ENCODE measurements at regions not wholly inside any gene's neighbourhood (a gene's known extent, or its start where the extent isn't known, plus 50 kb on each side); places are given as distances from the start of the nearest gene placed in this dataset.

GRCh38 chr18:56221195-56222065 lies 417.0 kb downstream of the TXNL1 start:
- no peaks in the 10 kb centered on the region for H3K36me3 ChIP-seq (ENCODE audit: insufficient read depth in 1 of 2, low read depth in 1 of 2)
- H3K4me3 ChIP-seq = no peak overlapping the region
- no peaks in the 10 kb centered on the region for H3K27me3 ChIP-seq (ENCODE audit: insufficient read depth in 3 of 3, low read length in 2 of 3)
- intact Hi-C loops (cut with DNase I) = no loop called here
- DNase-seq = no peak
- H3K9me3 ChIP-seq = no peaks in the 10 kb centered on the region
- WGBS, 3 donors = 39 to 64% (median 45%) methylated on average over 5 of the region's 5 CpGs
- TF ChIP-seq, protein P1, sequence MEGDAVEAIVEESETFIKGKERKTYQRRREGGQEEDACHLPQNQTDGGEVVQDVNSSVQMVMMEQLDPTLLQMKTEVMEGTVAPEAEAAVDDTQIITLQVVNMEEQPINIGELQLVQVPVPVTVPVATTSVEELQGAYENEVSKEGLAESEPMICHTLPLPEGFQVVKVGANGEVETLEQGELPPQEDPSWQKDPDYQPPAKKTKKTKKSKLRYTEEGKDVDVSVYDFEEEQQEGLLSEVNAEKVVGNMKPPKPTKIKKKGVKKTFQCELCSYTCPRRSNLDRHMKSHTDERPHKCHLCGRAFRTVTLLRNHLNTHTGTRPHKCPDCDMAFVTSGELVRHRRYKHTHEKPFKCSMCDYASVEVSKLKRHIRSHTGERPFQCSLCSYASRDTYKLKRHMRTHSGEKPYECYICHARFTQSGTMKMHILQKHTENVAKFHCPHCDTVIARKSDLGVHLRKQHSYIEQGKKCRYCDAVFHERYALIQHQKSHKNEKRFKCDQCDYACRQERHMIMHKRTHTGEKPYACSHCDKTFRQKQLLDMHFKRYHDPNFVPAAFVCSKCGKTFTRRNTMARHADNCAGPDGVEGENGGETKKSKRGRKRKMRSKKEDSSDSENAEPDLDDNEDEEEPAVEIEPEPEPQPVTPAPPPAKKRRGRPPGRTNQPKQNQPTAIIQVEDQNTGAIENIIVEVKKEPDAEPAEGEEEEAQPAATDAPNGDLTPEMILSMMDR (IDR thresholded peaks at IDR 0.05) = no peak
- no peak for ATAC-seq
- H3K27ac ChIP-seq = no peak overlapping the region
- no peaks in the 10 kb centered on the region for H3K4me1 ChIP-seq

DNA sequence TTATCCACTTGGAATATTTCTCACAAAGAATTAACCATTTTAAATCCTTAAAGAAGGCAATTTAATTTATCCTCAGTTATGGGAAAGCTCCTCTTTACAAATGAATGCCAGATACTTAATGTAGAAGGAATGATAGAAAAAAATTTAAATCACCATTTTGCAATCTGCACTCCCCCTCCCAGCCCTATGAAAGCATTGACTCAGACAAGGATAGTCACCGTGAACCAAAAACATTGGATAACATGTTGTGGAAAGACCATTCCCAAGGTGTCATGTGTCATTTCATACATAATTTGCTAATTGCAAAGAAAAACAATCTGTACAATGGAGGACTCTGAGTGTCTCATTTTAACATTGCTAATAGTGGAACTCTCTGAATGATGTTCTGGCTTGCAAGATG lies 421.0 kb downstream of the TXNL1 start:
- TF ChIP-seq, protein P1 (IDR thresholded peaks at IDR 0.05) = no peak
- no peak overlapping the region for H3K27ac ChIP-seq
- H3K27me3 ChIP-seq (ENCODE audit: insufficient read depth in 3 of 3, low read length in 2 of 3) = no peaks in the 10 kb centered on the region
- H3K9me3 ChIP-seq = no peaks in the 10 kb centered on the region
- intact Hi-C loops (cut with DNase I) = no loop called here
- ATAC-seq (no peak), DNase-seq (no peak)
- no peaks in the 10 kb centered on the region for H3K36me3 ChIP-seq (ENCODE audit: insufficient read depth in 1 of 2, low read depth in 1 of 2)
- H3K4me1 ChIP-seq = no peaks in the 10 kb centered on the region
- 68 to 79% (median 79%) methylated on average over 1 of the region's 1 CpG for WGBS, 3 donors
- no peak overlapping the region for H3K4me3 ChIP-seq

GRCh38 chr18:56214706-56215105 lies 423.7 kb downstream of the TXNL1 start:
- H3K27me3 ChIP-seq (ENCODE audit: insufficient read depth in 3 of 3, low read length in 2 of 3) = no peaks in the 10 kb centered on the region

DNA sequence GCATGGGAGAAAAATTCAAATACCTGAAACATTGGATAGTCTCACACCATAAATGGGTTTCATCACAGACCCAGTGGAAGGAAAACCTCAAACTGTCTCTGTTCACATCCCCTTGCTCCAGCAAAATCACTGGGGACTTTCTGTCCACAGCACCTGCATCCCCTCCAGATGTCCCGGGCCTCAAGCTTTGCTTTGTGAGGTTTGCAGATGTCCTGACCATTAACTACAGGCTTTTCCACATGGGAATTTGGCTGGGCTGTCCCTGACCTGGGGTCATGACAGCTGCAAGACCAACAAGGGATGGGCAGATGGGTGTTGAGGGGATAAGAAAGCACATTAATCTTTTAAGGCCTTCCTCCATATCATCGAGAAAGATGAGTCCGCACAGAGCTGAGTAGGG lies 427.9 kb downstream of the TXNL1 start:
- Histone ChIP-seq H3K36me3 (ENCODE audit: insufficient read depth in 1 of 2, low read depth in 1 of 2) (no peaks in the 10 kb centered on the region), H3K27me3 (ENCODE audit: insufficient read depth in 3 of 3, low read length in 2 of 3) (no peaks in the 10 kb centered on the region), H3K4me3 (no peak overlapping the region), H3K9me3 (no peaks in the 10 kb centered on the region), H3K27ac (no peak overlapping the region), H3K4me1 (no peaks in the 10 kb centered on the region)
- 35 to 45% (median 40%) methylated on average over 3 of the region's 3 CpGs for WGBS, 3 donors
- TF ChIP-seq, protein P1 (IDR thresholded peaks at IDR 0.05) = no peak
- no peak for ATAC-seq
- no peak for DNase-seq
- intact Hi-C loops (cut with DNase I) = no loop called here

More at GRCh38 chr18:56214706-56215105, 423.7 kb downstream of the TXNL1 start:
- intact Hi-C loops (cut with DNase I) = no loop called here
- no peak for ATAC-seq
- no peaks in the 10 kb centered on the region for H3K9me3 ChIP-seq
- H3K36me3 ChIP-seq (ENCODE audit: insufficient read depth in 1 of 2, low read depth in 1 of 2) = no peaks in the 10 kb centered on the region
- H3K4me1 ChIP-seq = no peaks in the 10 kb centered on the region
- no peak overlapping the region for H3K27ac ChIP-seq
- no peak overlapping the region for H3K4me3 ChIP-seq
- 59 to 65% (median 62%) methylated on average over 1 of the region's 1 CpG for WGBS, 3 donors
- no peak for DNase-seq
- TF ChIP-seq, protein P1 (IDR thresholded peaks at IDR 0.05) = no peak

All from psoas muscle (tissue), 7 donors.